ENCODE measurements at regions not wholly inside any gene's neighbourhood (a gene's known extent, or its start where the extent isn't known, plus 50 kb on each side); places are given as distances from the start of the nearest gene placed in this dataset.
"Not testable (repeated sequence)": the region's sequence is repeated elsewhere in the genome, so short reads cannot be mapped to it uniquely, and the experiment has no call there.

- DNase-seq (no peak), ATAC-seq (no peak)
- POLR2A ChIA-PET, result no interaction called here
- H3K9me3 Mint-ChIP-seq, result peaks cover 0 to 14% (median 0%) of the 10 kb centered on the region in 9 donors
- no peaks in the 10 kb centered on the region for H3K4me1 Mint-ChIP-seq
- H3K27ac Mint-ChIP-seq, result no peak overlapping the region
- no peak overlapping the region for H3K4me3 Mint-ChIP-seq
- H3K36me3 Mint-ChIP-seq, result no peaks in the 10 kb centered on the region
- no peaks in the 10 kb centered on the region for H3K27me3 Mint-ChIP-seq
Observed at GRCh38 chr4:64824591-64824990, 415.3 kb upstream of the TECRL start.

- H3K27ac Mint-ChIP-seq, result no peak overlapping the region
- H3K27me3 Mint-ChIP-seq, result no peaks in the 10 kb centered on the region
- no peak overlapping the region for H3K4me3 Mint-ChIP-seq
- H3K4me1 Mint-ChIP-seq, result no peaks in the 10 kb centered on the region
- H3K36me3 Mint-ChIP-seq, result no peaks in the 10 kb centered on the region
- POLR2A ChIA-PET, result no interaction called here
- no peak for DNase-seq
- ATAC-seq, result no peak
- H3K9me3 Mint-ChIP-seq, result peaks cover 0 to 18% (median 0%) of the 10 kb centered on the region in 9 donors
Observed at GRCh38 chr4:64822405-64822804, 413.2 kb upstream of the TECRL start.

DNA sequence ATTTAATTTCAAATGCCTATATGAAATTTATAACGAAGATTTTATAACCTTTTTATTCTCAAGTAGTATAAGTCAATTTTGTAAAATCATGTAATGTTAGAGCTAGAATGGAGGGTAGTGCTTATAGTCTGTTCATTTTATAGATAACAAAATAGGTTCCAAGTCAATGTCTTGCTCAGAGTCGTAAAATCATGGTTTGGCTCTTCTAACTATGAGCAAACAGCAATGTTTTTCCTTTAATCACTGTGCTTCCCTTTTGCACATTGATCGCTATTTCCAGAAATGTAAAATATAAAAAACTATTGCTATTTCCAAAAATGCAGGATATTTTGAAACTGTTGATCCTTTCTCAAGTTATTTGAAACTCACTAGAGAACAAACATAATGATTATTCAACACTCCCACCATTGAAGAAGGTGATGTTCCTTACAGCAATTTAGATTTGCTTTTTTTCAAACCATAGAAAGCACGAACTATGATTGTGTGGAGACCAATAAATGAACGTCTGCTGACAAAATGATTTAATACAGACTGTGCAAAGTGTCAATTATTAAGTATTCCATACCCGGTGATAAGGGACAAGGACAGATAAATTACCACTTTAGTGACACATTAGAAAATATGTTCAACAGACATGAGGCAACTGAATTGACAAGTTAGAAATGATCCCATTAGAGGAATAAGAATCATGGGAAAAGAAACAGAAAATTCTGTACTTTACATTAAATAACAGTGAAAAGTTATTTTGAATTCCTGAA is 412.1 kb upstream of the TECRL start:
- POLR2A ChIA-PET, result no interaction called here
- no peak for DNase-seq

GRCh38 chr4:64814616-64815015 is 405.4 kb upstream of the TECRL start:
- no peaks in the 10 kb centered on the region for H3K27me3 Mint-ChIP-seq
- POLR2A ChIA-PET, result no interaction called here
- H3K36me3 Mint-ChIP-seq, result no peaks in the 10 kb centered on the region
- no peak overlapping the region for H3K27ac Mint-ChIP-seq
- peaks cover 0 to 7% (median 5%) of the 10 kb centered on the region in 9 donors for H3K9me3 Mint-ChIP-seq
- DNase-seq (no peak), ATAC-seq (no peak)
- H3K4me3 Mint-ChIP-seq, result no peak overlapping the region
- H3K4me1 Mint-ChIP-seq, result no peaks in the 10 kb centered on the region

More for the DNA sequence above, 412.1 kb upstream of the TECRL start:
- Mint-ChIP-seq H3K27ac (no peak overlapping the region), H3K9me3 (peaks cover 0 to 17% (median 0%) of the 10 kb centered on the region in 9 donors), H3K4me1 (no peaks in the 10 kb centered on the region), H3K27me3 (no peaks in the 10 kb centered on the region), H3K4me3 (no peak overlapping the region), H3K36me3 (no peaks in the 10 kb centered on the region)
- no peak for ATAC-seq

DNA sequence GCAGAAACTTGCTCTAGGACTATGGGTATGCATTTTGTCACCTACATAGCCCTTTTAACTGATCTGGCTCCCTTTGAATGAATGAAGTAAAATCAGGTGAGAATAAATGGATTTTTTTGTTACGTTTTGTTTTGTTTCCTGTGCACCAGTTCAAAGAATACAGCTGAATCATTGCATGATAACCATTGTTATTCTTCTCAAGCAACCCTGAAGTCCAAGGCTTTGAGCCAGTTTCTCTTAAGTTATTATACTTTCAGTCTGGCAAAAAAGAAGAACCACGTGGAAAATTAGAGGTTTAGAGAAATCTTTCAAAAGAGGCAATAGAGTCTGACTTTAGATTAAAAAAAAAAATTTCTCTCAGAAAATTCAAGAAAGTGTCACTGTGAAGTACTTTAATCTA is 398.6 kb upstream of the TECRL start:
- POLR2A ChIA-PET, result no interaction called here
- Mint-ChIP-seq H3K36me3 (no peaks in the 10 kb centered on the region), H3K27ac (no peak overlapping the region), H3K4me3 (no peak overlapping the region), H3K9me3 (peaks cover 3 to 24% (median 12%) of the 10 kb centered on the region in 9 donors), H3K27me3 (no peaks in the 10 kb centered on the region), H3K4me1 (no peaks in the 10 kb centered on the region)
- DNase-seq (no peak), ATAC-seq (no peak)

DNA sequence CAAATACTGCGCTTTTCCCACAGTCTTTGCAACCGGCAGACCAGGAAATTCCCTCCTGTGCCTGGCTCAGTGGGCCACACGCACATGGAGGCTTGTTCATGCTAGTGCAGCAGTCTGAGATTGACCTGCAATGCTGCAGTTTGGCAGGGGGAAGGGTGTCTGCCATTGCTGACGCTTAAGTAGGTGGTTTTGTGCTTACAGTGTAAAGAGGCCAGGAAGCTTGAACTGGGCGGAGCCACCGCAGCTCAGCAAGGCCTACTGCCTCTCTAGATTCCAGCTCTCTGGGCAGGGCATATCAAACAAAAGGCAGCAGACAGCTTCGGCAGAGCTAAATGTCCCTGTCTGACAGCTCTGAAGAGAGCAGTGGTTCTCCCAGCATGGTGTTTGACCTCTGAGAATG is 390.5 kb upstream of the TECRL start:
- no peak overlapping the region for H3K27ac Mint-ChIP-seq
- no peaks in the 10 kb centered on the region for H3K4me1 Mint-ChIP-seq
- POLR2A ChIA-PET, result no interaction called here
- no peak for ATAC-seq
- no peaks in the 10 kb centered on the region for H3K36me3 Mint-ChIP-seq
- DNase-seq, result no peak
- no peak overlapping the region for H3K4me3 Mint-ChIP-seq
- H3K9me3 Mint-ChIP-seq, result peaks cover 0 to 18% (median 8%) of the 10 kb centered on the region in 9 donors
- no peaks in the 10 kb centered on the region for H3K27me3 Mint-ChIP-seq

DNA sequence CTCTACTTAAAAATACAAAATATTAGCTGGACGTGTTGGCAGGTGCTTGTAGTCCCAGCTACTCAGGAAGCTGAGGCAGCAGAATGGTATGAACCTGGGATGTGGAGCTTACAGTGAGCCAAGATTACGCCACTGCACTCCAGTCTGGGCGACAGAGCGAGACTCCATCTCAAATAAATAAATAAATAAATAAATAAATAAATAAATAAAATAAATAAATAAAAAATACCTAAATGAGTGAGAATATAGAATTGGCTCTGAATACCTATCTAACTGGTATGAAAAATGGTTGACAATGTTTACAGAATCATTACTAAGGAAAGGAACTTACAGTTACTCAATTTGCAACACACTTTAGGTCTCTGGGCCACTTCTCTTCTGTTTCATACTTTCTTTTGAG is 389.6 kb upstream of the TECRL start:
- H3K9me3 Mint-ChIP-seq, result peaks cover 0 to 12% (median 4%) of the 10 kb centered on the region in 9 donors
- DNase-seq, H3K4me3 Mint-ChIP-seq, H3K4me1 Mint-ChIP-seq, H3K36me3 Mint-ChIP-seq, ATAC-seq, POLR2A ChIA-PET, H3K27ac Mint-ChIP-seq, H3K27me3 Mint-ChIP-seq: not testable (repeated sequence)

DNA sequence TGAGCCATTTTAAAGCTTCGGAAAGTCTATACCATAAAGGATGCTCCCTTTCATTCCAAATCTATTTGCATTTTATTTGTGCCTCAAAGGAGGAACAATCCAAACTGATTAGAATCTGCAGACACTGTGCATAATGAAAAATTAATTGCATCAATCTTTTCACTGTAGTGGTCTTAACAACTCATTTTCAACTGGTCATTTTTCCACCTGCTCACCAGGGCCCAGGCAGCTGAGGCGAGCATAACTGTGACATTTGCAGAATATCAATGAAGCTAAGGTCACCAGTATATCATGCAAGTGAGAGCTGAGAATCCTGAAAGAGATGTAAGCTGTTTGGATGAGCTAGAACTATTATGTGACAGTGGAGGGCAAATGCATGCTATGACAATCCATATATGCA is 387.3 kb upstream of the TECRL start:
- no peaks in the 10 kb centered on the region for H3K4me1 Mint-ChIP-seq
- H3K27ac Mint-ChIP-seq, result no peak overlapping the region
- H3K4me3 Mint-ChIP-seq, result no peak overlapping the region
- peaks cover 0 to 9% (median 2%) of the 10 kb centered on the region in 9 donors for H3K9me3 Mint-ChIP-seq
- ATAC-seq, result no peak
- POLR2A ChIA-PET, result no interaction called here
- no peak for DNase-seq
- H3K27me3 Mint-ChIP-seq, result no peaks in the 10 kb centered on the region
- H3K36me3 Mint-ChIP-seq, result no peaks in the 10 kb centered on the region

DNA sequence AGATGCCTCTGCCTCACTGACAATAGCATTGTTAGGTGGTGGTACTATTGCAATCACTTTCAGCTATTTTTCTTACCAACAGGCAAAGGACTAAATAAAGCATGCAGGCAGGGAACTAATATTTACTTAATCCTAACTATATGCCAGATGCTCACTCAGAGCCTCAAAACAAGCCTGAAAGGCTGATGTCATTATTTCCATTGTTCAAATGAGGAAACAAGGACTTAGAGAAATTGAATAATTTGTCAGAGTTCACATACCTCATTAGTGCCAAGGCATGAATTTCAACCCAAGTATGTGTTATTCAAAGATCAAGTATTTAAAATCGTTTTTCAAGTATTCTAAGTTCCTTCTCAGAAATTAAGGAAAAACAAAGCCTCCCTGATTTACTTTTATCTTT is 374.9 kb upstream of the TECRL start:
- H3K4me3 Mint-ChIP-seq, result no peak overlapping the region
- H3K36me3 Mint-ChIP-seq, result no peaks in the 10 kb centered on the region
- ATAC-seq, result no peak
- DNase-seq, result no peak
- no peak overlapping the region for H3K27ac Mint-ChIP-seq
- H3K9me3 Mint-ChIP-seq, result no peaks in the 10 kb centered on the region
- no peaks in the 10 kb centered on the region for H3K27me3 Mint-ChIP-seq
- POLR2A ChIA-PET, result no interaction called here
- H3K4me1 Mint-ChIP-seq, result no peaks in the 10 kb centered on the region

- ATAC-seq (no peak), DNase-seq (no peak)
- Mint-ChIP-seq H3K9me3 (no peaks in the 10 kb centered on the region), H3K4me3 (no peak overlapping the region), H3K36me3 (no peaks in the 10 kb centered on the region), H3K27ac (no peak overlapping the region), H3K4me1 (no peaks in the 10 kb centered on the region), H3K27me3 (no peaks in the 10 kb centered on the region)
- POLR2A ChIA-PET, result no interaction called here
Observed at GRCh38 chr4:64781737-64782326, 372.6 kb upstream of the TECRL start.

- H3K27me3 Mint-ChIP-seq, result no peaks in the 10 kb centered on the region
- no peaks in the 10 kb centered on the region for H3K9me3 Mint-ChIP-seq
- POLR2A ChIA-PET, result no interaction called here
- H3K27ac Mint-ChIP-seq, result no peak overlapping the region
- no peak for ATAC-seq
- H3K36me3 Mint-ChIP-seq, result no peaks in the 10 kb centered on the region
- H3K4me1 Mint-ChIP-seq, result no peaks in the 10 kb centered on the region
- no peak overlapping the region for H3K4me3 Mint-ChIP-seq
- no peak for DNase-seq
Observed at GRCh38 chr4:64780664-64781063, 371.4 kb upstream of the TECRL start.

DNA sequence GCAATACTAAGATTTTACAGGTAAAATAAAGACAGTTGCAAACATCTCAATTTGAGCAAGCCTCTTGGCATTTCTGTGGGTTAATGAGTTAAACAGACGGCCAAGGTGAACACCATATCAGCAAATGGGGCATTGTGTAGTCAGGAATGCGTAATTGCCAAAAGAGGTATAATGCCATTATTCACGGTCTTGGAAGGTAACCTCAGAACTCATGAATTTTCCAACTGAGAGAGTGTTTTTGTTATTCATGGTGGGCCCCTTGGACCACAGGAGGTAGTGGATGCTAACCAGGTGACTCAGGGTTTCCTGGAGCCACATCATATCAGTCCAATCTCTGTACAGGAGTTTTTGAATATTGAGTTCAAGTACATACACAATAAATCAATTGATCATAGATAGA is 368.0 kb upstream of the TECRL start:
- no peaks in the 10 kb centered on the region for H3K4me1 Mint-ChIP-seq
- no peaks in the 10 kb centered on the region for H3K9me3 Mint-ChIP-seq
- no peaks in the 10 kb centered on the region for H3K36me3 Mint-ChIP-seq
- ATAC-seq, result no peak
- no peak overlapping the region for H3K27ac Mint-ChIP-seq
- H3K27me3 Mint-ChIP-seq, result no peaks in the 10 kb centered on the region
- H3K4me3 Mint-ChIP-seq, result no peak overlapping the region
- no peak for DNase-seq
- POLR2A ChIA-PET, result no interaction called here

DNA sequence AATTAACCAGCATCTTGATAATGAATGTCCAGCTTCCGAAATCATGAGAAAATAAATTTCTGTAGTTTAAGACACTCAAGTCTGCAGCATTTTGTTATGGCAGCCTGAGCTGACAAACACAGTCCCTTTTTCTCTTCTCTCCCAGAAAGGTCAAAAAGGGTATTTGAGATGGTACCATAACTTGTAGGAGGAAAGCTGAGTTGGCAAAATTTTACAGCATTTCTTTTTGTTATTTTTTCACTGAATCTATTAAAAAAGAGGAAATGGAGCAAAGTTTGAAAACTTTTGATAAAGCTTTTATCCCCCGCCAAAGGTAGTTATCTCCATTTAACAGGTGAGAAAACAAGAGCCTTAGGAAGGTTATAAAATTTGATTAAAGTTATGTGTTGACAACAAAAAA is 367.6 kb upstream of the TECRL start:
- H3K27me3 Mint-ChIP-seq, result no peaks in the 10 kb centered on the region
- H3K9me3 Mint-ChIP-seq, result no peaks in the 10 kb centered on the region
- H3K36me3 Mint-ChIP-seq, result no peaks in the 10 kb centered on the region
- ATAC-seq, result no peak
- H3K4me1 Mint-ChIP-seq, result no peaks in the 10 kb centered on the region
- no peak overlapping the region for H3K27ac Mint-ChIP-seq
- DNase-seq, result no peak
- POLR2A ChIA-PET, result no interaction called here
- no peak overlapping the region for H3K4me3 Mint-ChIP-seq

GRCh38 chr4:64774626-64775025 is 365.4 kb upstream of the TECRL start:
- POLR2A ChIA-PET, result no interaction called here
- no peaks in the 10 kb centered on the region for H3K27me3 Mint-ChIP-seq
- no peak overlapping the region for H3K27ac Mint-ChIP-seq
- DNase-seq, result no peak
- H3K9me3 Mint-ChIP-seq, result no peaks in the 10 kb centered on the region
- no peak overlapping the region for H3K4me3 Mint-ChIP-seq
- H3K4me1 Mint-ChIP-seq, result no peaks in the 10 kb centered on the region
- no peak for ATAC-seq
- no peaks in the 10 kb centered on the region for H3K36me3 Mint-ChIP-seq

All from naive thymus-derived CD8-positive, alpha-beta T cell (primary cell).